ENCODE measurements at regions not wholly inside any gene's neighbourhood (a gene's known extent, or its start where the extent isn't known, plus 50 kb on each side); places are given as distances from the start of the nearest gene placed in this dataset.

DNA sequence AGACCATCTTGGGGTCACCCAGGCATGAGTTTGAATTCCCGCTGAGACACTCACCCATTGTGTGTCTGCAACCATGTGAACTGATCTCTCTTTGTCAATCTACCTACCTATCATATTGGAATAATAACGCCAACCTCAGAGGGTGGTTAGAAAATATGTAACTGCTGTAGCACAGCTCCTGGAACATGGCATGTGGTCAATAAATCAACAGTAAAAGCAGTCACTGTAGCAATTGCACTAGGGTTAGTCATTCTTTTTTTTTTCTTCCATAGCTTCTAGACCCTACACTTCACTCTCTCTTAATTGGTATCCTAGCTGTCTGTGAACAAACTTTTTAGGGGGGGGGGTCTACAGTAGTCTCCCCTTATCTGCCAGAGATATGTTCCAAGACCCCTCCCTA, 64.2 kb upstream of the SLCO2A1 start:
- TF ChIP-seq POLR2A (IDR thresholded peaks at IDR 0.05; ENCODE audit: low read length) (no peak), GATA1 (IDR thresholded peaks at IDR 0.05; ENCODE audit: low read depth, low read length) (no peak)

All from erythroblast (primary cell).